Spleen (tissue), 11 donors: ENCODE measurements at regions not wholly inside any gene's neighbourhood (a gene's known extent, or its start where the extent isn't known, plus 50 kb on each side); places are given as distances from the start of the nearest gene placed in this dataset.
"Not testable (repeated sequence)": the region's sequence is repeated elsewhere in the genome, so short reads cannot be mapped to it uniquely, and the experiment has no call there.

ENCODE experiments used
- DNase-seq: peaks from one replicate; pipeline ENCODE4 v3.0.0-alpha.2; 2020
- H3K27ac ChIP-seq, 8 donors: fragments of 200-600 bp; sonication (generic) in 7 of 8; 1 replicate in 4 of 8; 2 replicates in 4 of 8; pipeline versions ENCODE4 v1.5.0 to v1.8.0; 2016 to 2021; ENCODE audit warnings: inconsistent platforms in 4 of 8, mild to moderate bottlenecking in 4 of 8, moderate library complexity in 1 of 8
- H3K27me3 ChIP-seq, 7 donors: fragments of 200-600 bp; sonication (generic) in 6 of 7; replicated peaks in 1 of 7; 1 replicate in 4 of 7; 2 replicates in 3 of 7; pipeline versions ENCODE4 v1.5.0 to v1.8.0; 2016 to 2021; ENCODE audit warnings: inconsistent platforms in 3 of 7, mild to moderate bottlenecking in 1 of 7
- H3K36me3 ChIP-seq, 6 donors: fragments of 200-600 bp; sonication (generic) in 5 of 6; 1 replicate in 4 of 6; 2 replicates in 2 of 6; pipeline versions ENCODE4 v1.5.0 to v1.8.0; 2016 to 2021; ENCODE audit warnings: inconsistent platforms in 2 of 6
- H3K4me1 ChIP-seq, 6 donors: fragments of 200-600 bp; sonication (generic) in 5 of 6; 1 replicate in 3 of 6; 2 replicates in 3 of 6; pipeline versions ENCODE4 v1.5.0 to v1.8.0; 2016 to 2021; ENCODE audit warnings: inconsistent platforms in 3 of 6
- H3K4me3 ChIP-seq, 8 donors: fragments of 200-600 bp; sonication (generic) in 7 of 8; 1 replicate in 4 of 8; 2 replicates in 4 of 8; pipeline versions ENCODE4 v1.5.0 to v1.8.0; 2016 to 2021; ENCODE audit warnings: inconsistent platforms in 4 of 8, mild to moderate bottlenecking in 4 of 8, moderate library complexity in 2 of 8
- H3K9me3 ChIP-seq, 8 donors: fragments of 200-600 bp; sonication (generic) in 7 of 8; 1 replicate in 4 of 8; 2 replicates in 4 of 8; pipeline versions ENCODE4 v1.5.0 to v1.8.0; 2016 to 2021; ENCODE audit warnings: inconsistent platforms in 4 of 8
- POLR2A ChIP-seq, 3 donors: fragments of 450-650 bp; IDR thresholded peaks; one replicate each; pipeline ENCODE4 v1.5.1; 2017; ENCODE audit warnings: antibody characterized with exemption in 3 of 3, mild to moderate bottlenecking in 1 of 3
- POLR2AphosphoS5 ChIP-seq, 3 donors: sonication (generic); formaldehyde crosslinking; IDR thresholded peaks; one replicate each; pipeline ENCODE4 v1.5.1; 2017; ENCODE audit warnings: antibody characterized with exemption in 3 of 3
- WGBS, 5 donors: extraction: QIAGEN DNeasy Blood & Tissue Kit in 3 of 5; methylation state at CpG; one replicate each; pipeline versions ENCODE4 v1.1.5 to v1.1.7; 2013 to 2018; 5-methylcytosine and 5-hydroxymethylcytosine counted together
- intact Hi-C: fragments of 100-400 bp; cut with DNase I; formaldehyde crosslinking; loops from one replicate; pipeline ENCODE4 v1.15.0; 2023; ENCODE audit warnings: low total_unique reads
- TF ChIP-seq, protein P1 (sequence below), 11 experiments: fragments of 200-600 bp in 7 of 11; fragments of 450-650 bp in 4 of 11; sonication (generic) in 4 of 11; IDR thresholded peaks in 8 of 11; conservative IDR thresholded peaks in 3 of 11; 1 replicate in 7 of 11; 2 replicates in 4 of 11; pipeline versions ENCODE4 v1.4.0 to v1.8.0; 2016 to 2021; ENCODE audit warnings: antibody characterized with exemption in 11 of 11, inconsistent platforms in 4 of 11, mild to moderate bottlenecking in 1 of 11
- donor health status: healthy with polysubstance abuse.
- donor health status: DM: no; HTN: no; CAD: no; lungs with moderate emphysema.
- donor health status: DM: no; HTN: no; CAD: no.
- donor health status: Bipolar disorder and iron deficiency.
- donor health status: healthy.
- donor health status: DM: no; HTN: no; CAD: no.
- donor health status: DM: yes; HTN: yes; CAD: no.

DNA sequence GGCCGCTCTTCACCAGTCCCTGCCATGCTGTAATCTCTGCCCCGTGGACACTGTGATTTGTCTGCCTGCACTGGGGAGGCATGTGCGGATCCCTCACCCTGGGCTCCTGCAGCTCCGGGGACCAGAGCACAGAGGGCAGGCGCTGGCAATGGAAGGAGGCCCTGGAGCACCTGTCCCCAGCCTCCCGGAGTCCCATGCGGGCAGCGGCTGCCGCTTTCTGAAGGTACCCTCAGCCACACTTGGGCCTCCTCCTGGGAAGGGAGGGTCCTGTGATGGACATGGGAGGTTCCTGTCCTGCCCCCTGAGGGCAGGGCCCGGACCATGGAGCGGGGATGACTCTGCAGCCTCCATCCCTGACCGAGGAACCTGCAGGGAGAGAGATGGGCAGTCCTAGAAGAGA is 297.4 kb upstream of the SFSWAP start:
- no peak overlapping the region for H3K27ac ChIP-seq
- WGBS, 5 donors, result 79 to 84% (median 84%) methylated on average over 2 to 12 of the region's 12 CpGs
- H3K9me3 ChIP-seq, result no peaks in the 10 kb centered on the region
- no peak overlapping the region for H3K4me3 ChIP-seq
- peak; percentile 28 for DNase-seq
- no peaks in the 10 kb centered on the region for H3K36me3 ChIP-seq
- TF ChIP-seq, protein P1, sequence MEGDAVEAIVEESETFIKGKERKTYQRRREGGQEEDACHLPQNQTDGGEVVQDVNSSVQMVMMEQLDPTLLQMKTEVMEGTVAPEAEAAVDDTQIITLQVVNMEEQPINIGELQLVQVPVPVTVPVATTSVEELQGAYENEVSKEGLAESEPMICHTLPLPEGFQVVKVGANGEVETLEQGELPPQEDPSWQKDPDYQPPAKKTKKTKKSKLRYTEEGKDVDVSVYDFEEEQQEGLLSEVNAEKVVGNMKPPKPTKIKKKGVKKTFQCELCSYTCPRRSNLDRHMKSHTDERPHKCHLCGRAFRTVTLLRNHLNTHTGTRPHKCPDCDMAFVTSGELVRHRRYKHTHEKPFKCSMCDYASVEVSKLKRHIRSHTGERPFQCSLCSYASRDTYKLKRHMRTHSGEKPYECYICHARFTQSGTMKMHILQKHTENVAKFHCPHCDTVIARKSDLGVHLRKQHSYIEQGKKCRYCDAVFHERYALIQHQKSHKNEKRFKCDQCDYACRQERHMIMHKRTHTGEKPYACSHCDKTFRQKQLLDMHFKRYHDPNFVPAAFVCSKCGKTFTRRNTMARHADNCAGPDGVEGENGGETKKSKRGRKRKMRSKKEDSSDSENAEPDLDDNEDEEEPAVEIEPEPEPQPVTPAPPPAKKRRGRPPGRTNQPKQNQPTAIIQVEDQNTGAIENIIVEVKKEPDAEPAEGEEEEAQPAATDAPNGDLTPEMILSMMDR (IDR thresholded peaks at IDR 0.05 in 8 of 11, conservative IDR thresholded peaks at IDR 0.05 in 3 of 11), result no peak
- TF ChIP-seq POLR2AphosphoS5 (IDR thresholded peaks at IDR 0.05) (no peak), POLR2A (IDR thresholded peaks at IDR 0.05) (no peak)
- H3K4me1 ChIP-seq, result no peaks in the 10 kb centered on the region
- peaks cover 0 to 18% (median 0%) of the 10 kb centered on the region in 7 donors for H3K27me3 ChIP-seq
- intact Hi-C loops, result no loop called here

DNA sequence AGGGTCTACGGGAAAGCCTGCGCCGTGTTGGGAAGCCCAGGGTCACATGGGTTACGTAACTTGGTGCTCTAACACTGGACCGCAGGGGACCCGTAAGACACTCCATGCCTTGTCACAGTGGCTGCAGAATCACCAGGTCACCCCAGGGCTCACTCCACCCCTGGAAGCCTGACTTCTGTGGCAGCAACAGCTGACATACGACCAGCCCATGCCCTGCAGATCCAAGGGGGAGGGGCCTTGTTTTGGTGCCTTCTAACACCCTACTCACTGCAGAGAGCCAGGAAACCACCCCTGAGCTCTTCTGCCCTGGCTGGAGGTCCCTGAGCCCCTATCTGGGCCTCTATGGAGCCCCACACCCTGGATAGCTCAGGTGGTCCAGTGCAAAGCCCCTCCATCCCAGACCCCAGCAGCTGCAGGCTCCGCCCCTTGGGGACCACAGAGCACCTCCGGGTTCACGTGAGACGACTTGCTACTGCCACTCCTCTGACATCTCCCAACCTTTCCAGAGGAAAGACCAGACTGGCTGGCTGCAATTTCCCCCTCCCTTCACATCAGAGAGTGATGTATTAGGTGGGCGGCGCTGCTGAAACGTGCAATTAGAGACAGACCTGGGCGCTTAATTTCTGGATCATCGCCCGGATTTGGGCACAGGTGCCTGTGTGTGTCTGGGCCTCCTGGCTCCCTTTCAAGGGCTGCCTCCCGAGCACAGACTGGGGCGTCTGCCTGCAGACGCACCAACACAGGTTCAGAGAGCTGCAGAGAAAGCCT is 296.6 kb upstream of the SFSWAP start:
- H3K27me3 ChIP-seq, result peaks cover 0 to 17% (median 0%) of the 10 kb centered on the region in 7 donors
- H3K4me3 ChIP-seq, H3K9me3 ChIP-seq, H3K4me1 ChIP-seq, H3K27ac ChIP-seq, H3K36me3 ChIP-seq, intact Hi-C loops: not testable (repeated sequence)
- 40 to 100% (median 71%) methylated on average over 1 to 12 of the region's 20 CpGs for WGBS, 5 donors
- peak; percentile 11 for DNase-seq

DNA sequence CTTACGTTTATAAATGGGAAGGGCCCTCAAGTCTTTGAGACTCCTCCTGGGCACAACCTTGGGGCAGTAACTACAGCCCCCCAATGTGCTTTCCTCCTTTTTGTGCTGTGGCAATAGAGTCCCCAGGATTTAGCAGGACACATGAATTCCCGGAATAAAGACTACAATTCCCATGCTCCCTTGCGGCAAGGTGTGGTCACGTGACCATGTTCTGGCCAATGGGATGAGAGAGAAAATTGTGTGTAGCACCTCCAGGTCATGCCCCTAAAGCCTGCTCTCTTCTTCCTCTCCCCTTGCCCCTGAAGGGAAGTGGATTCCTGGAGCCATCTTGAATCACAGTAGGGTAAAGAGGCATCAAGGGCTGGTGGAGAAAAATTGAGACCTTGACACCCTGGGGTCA is 295.1 kb upstream of the SFSWAP start:
- no peaks in the 10 kb centered on the region for H3K9me3 ChIP-seq
- no peaks in the 10 kb centered on the region for H3K36me3 ChIP-seq
- H3K4me3 ChIP-seq, result no peak overlapping the region
- H3K4me1 ChIP-seq, result no peaks in the 10 kb centered on the region
- H3K27ac ChIP-seq, result no peak overlapping the region
- intact Hi-C loops, result no loop called here
- TF ChIP-seq POLR2AphosphoS5 (IDR thresholded peaks at IDR 0.05) (no peak), POLR2A (IDR thresholded peaks at IDR 0.05) (no peak)
- TF ChIP-seq, protein P1 (IDR thresholded peaks at IDR 0.05 in 8 of 11, conservative IDR thresholded peaks at IDR 0.05 in 3 of 11), result no peak
- DNase-seq, result no peak
- 82 to 91% (median 88%) methylated on average over 4 of the region's 4 CpGs for WGBS, 5 donors
- peaks cover 0 to 17% (median 0%) of the 10 kb centered on the region in 7 donors for H3K27me3 ChIP-seq

DNA sequence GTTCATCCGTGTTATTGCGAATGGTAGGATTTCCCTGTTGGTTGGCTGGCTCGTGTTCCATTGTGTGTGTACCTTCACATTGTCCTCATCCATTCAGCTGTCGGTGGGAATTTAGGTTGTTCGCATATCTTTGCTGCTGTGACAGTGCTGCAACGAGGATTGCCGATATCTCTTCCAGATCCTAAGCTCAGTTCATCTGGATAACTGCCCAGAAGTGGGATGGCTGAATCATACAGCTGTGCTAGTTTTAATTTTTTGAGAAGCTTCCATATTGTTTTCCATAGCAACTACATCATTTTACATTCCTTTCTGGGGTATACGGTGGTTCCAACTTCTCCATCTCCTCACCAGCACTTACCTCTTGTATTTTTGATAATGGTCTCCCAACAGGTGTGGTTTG is 292.8 kb upstream of the SFSWAP start:
- no peaks in the 10 kb centered on the region for H3K4me1 ChIP-seq
- no peak overlapping the region for H3K27ac ChIP-seq
- no peak for DNase-seq
- peaks cover 0 to 2% (median 0%) of the 10 kb centered on the region in 8 donors for H3K9me3 ChIP-seq
- H3K27me3 ChIP-seq, result peaks cover 0 to 27% (median 0%) of the 10 kb centered on the region in 7 donors
- intact Hi-C loops, result no loop called here
- H3K4me3 ChIP-seq, result no peak overlapping the region
- 86 to 90% (median 88%) methylated on average over 8 of the region's 8 CpGs for WGBS, 5 donors
- H3K36me3 ChIP-seq, result no peaks in the 10 kb centered on the region
- TF ChIP-seq, protein P1 (IDR thresholded peaks at IDR 0.05 in 8 of 11, conservative IDR thresholded peaks at IDR 0.05 in 3 of 11), result no peak
- TF ChIP-seq POLR2AphosphoS5 (IDR thresholded peaks at IDR 0.05) (no peak), POLR2A (IDR thresholded peaks at IDR 0.05) (no peak)
